ENCODE measurements at regions not wholly inside any gene's neighbourhood (a gene's known extent, or its start where the extent isn't known, plus 50 kb on each side); places are given as distances from the start of the nearest gene placed in this dataset.
"Not testable (repeated sequence)": the region's sequence is repeated elsewhere in the genome, so short reads cannot be mapped to it uniquely, and the experiment has no call there.

GRCh38 chr6:128719786-128720185 is 163.2 kb upstream of the LAMA2 start:
- Mint-ChIP-seq H3K9me3 (no peaks in the 10 kb centered on the region), H3K4me1 (peaks cover 3% of the 10 kb centered on the region), H3K27me3 (peaks cover 43% of the 10 kb centered on the region), H3K36me3 (no peaks in the 10 kb centered on the region), H3K4me3 (no peak overlapping the region), H3K27ac (no peak overlapping the region)
- no peak for DNase-seq

GRCh38 chr6:128713461-128713860 is 169.5 kb upstream of the LAMA2 start:
- peaks cover 36% of the 10 kb centered on the region for H3K27me3 Mint-ChIP-seq
- no peaks in the 10 kb centered on the region for H3K4me1 Mint-ChIP-seq
- no peak overlapping the region for H3K4me3 Mint-ChIP-seq
- H3K27ac Mint-ChIP-seq, result no peak overlapping the region
- DNase-seq, result no peak
- H3K36me3 Mint-ChIP-seq, result no peaks in the 10 kb centered on the region
- no peaks in the 10 kb centered on the region for H3K9me3 Mint-ChIP-seq

- no peak for DNase-seq
- no peak overlapping the region for H3K27ac Mint-ChIP-seq
- H3K27me3 Mint-ChIP-seq, result peaks cover 30% of the 10 kb centered on the region
- H3K4me3 Mint-ChIP-seq, result no peak overlapping the region
- H3K36me3 Mint-ChIP-seq, result no peaks in the 10 kb centered on the region
- no peaks in the 10 kb centered on the region for H3K4me1 Mint-ChIP-seq
- H3K9me3 Mint-ChIP-seq, result no peaks in the 10 kb centered on the region
Observed at GRCh38 chr6:128712898-128713297, 170.0 kb upstream of the LAMA2 start.

- Mint-ChIP-seq H3K27me3 (peaks cover 21% of the 10 kb centered on the region), H3K4me3 (no peak overlapping the region), H3K4me1 (no peaks in the 10 kb centered on the region)
Observed at GRCh38 chr6:128711149-128711548, 171.8 kb upstream of the LAMA2 start.

GRCh38 chr6:128710315-128710714 is 172.6 kb upstream of the LAMA2 start:
- Mint-ChIP-seq H3K36me3 (no peaks in the 10 kb centered on the region), H3K9me3 (no peaks in the 10 kb centered on the region), H3K4me1 (no peaks in the 10 kb centered on the region), H3K27me3 (peaks cover 15% of the 10 kb centered on the region), H3K27ac (no peak overlapping the region), H3K4me3 (no peak overlapping the region)
- DNase-seq, result no peak

More at GRCh38 chr6:128711149-128711548, 171.8 kb upstream of the LAMA2 start:
- Mint-ChIP-seq H3K36me3 (no peaks in the 10 kb centered on the region), H3K9me3 (no peaks in the 10 kb centered on the region), H3K27ac (no peak overlapping the region)
- DNase-seq, result no peak

GRCh38 chr6:128704601-128705000 is 178.3 kb upstream of the LAMA2 start:
- DNase-seq, result no peak
- Mint-ChIP-seq H3K27ac (no peak overlapping the region), H3K27me3 (peaks cover 6% of the 10 kb centered on the region), H3K4me1 (no peaks in the 10 kb centered on the region), H3K4me3 (no peak overlapping the region), H3K9me3 (peaks cover 9% of the 10 kb centered on the region), H3K36me3 (peaks cover 5% of the 10 kb centered on the region)

GRCh38 chr6:128703794-128704193 is 179.1 kb upstream of the LAMA2 start:
- not testable (repeated sequence) for H3K4me1 Mint-ChIP-seq, H3K27me3 Mint-ChIP-seq, H3K9me3 Mint-ChIP-seq, H3K4me3 Mint-ChIP-seq, H3K27ac Mint-ChIP-seq, H3K36me3 Mint-ChIP-seq, DNase-seq

GRCh38 chr6:128696691-128697689 is 176.6 kb upstream of the PTPRK start:
- peaks cover 8% of the 10 kb centered on the region for H3K27me3 Mint-ChIP-seq
- H3K4me1 Mint-ChIP-seq, result peaks cover 1% of the 10 kb centered on the region

GRCh38 chr6:128694303-128695009 is 174.1 kb upstream of the PTPRK start:
- no peak for DNase-seq
- Mint-ChIP-seq H3K27me3 (peaks cover 23% of the 10 kb centered on the region), H3K4me1 (peaks cover 5% of the 10 kb centered on the region), H3K36me3 (no peaks in the 10 kb centered on the region), H3K4me3 (no peak overlapping the region), H3K27ac (no peak overlapping the region), H3K9me3 (no peaks in the 10 kb centered on the region)

More at GRCh38 chr6:128696691-128697689, 176.6 kb upstream of the PTPRK start:
- no peaks in the 10 kb centered on the region for H3K9me3 Mint-ChIP-seq
- H3K4me3 Mint-ChIP-seq, result no peak overlapping the region
- H3K36me3 Mint-ChIP-seq, result no peaks in the 10 kb centered on the region
- DNase-seq, result no peak
- no peak overlapping the region for H3K27ac Mint-ChIP-seq

GRCh38 chr6:128690063-128690462 is 169.7 kb upstream of the PTPRK start:
- H3K27me3 Mint-ChIP-seq, result peaks cover 42% of the 10 kb centered on the region
- H3K36me3 Mint-ChIP-seq, result no peaks in the 10 kb centered on the region
- no peak overlapping the region for H3K4me3 Mint-ChIP-seq
- DNase-seq, result no peak
- H3K9me3 Mint-ChIP-seq, result no peaks in the 10 kb centered on the region
- no peak overlapping the region for H3K27ac Mint-ChIP-seq
- peaks cover 5% of the 10 kb centered on the region for H3K4me1 Mint-ChIP-seq

GRCh38 chr6:128686084-128686483 is 165.7 kb upstream of the PTPRK start:
- Mint-ChIP-seq H3K4me3 (no peak overlapping the region), H3K36me3 (no peaks in the 10 kb centered on the region), H3K4me1 (no peaks in the 10 kb centered on the region), H3K27ac (peak overlapping the region; percentile 32), H3K27me3 (peaks cover 38% of the 10 kb centered on the region), H3K9me3 (no peaks in the 10 kb centered on the region)
- DNase-seq, result no peak

- DNase-seq, result no peak
- H3K27me3 Mint-ChIP-seq, result peaks cover 41% of the 10 kb centered on the region
- peaks cover 6% of the 10 kb centered on the region for H3K9me3 Mint-ChIP-seq
- no peaks in the 10 kb centered on the region for H3K4me1 Mint-ChIP-seq
- no peak overlapping the region for H3K4me3 Mint-ChIP-seq
- H3K36me3 Mint-ChIP-seq, result peaks cover 1% of the 10 kb centered on the region
- no peak overlapping the region for H3K27ac Mint-ChIP-seq
Observed at GRCh38 chr6:128676456-128676855, 156.1 kb upstream of the PTPRK start.

- H3K27me3 Mint-ChIP-seq, result peaks cover 33% of the 10 kb centered on the region
- no peaks in the 10 kb centered on the region for H3K9me3 Mint-ChIP-seq
- no peaks in the 10 kb centered on the region for H3K4me1 Mint-ChIP-seq
- no peaks in the 10 kb centered on the region for H3K36me3 Mint-ChIP-seq
- no peak for DNase-seq
- H3K4me3 Mint-ChIP-seq, result no peak overlapping the region
- H3K27ac Mint-ChIP-seq, result no peak overlapping the region
Observed at GRCh38 chr6:128672023-128672422, 151.6 kb upstream of the PTPRK start.

GRCh38 chr6:128667339-128667858 is 147.0 kb upstream of the PTPRK start:
- DNase-seq, result no peak
- no peaks in the 10 kb centered on the region for H3K36me3 Mint-ChIP-seq
- H3K27ac Mint-ChIP-seq, result no peak overlapping the region
- H3K27me3 Mint-ChIP-seq, result peaks cover 21% of the 10 kb centered on the region
- H3K4me3 Mint-ChIP-seq, result no peak overlapping the region
- H3K9me3 Mint-ChIP-seq, result no peaks in the 10 kb centered on the region
- peaks cover 6% of the 10 kb centered on the region for H3K4me1 Mint-ChIP-seq

GRCh38 chr6:128666405-128666804 is 146.0 kb upstream of the PTPRK start:
- Mint-ChIP-seq H3K27me3 (peaks cover 17% of the 10 kb centered on the region), H3K9me3 (peaks cover under 1% of the 10 kb centered on the region), H3K4me3 (no peak overlapping the region), H3K27ac (no peak overlapping the region), H3K4me1 (peaks cover 6% of the 10 kb centered on the region), H3K36me3 (no peaks in the 10 kb centered on the region)
- no peak for DNase-seq

Data from activated naive CD8-positive, alpha-beta T cell treated with anti-CD3 and anti-CD28 coated beads for 36 hours (primary cell).